Calu3 (cell line): ENCODE measurements at regions not wholly inside any gene's neighbourhood (a gene's known extent, or its start where the extent isn't known, plus 50 kb on each side); places are given as distances from the start of the nearest gene placed in this dataset.

Experiments
- BruUV-seq: library from RNA; stranded (reverse); fragments of 400-500 nt; replicated peaks from 2 replicates; lab custom pipeline; 2021; lab: Mats Ljungman, UMichigan
- CTCF ChIA-PET: fragments of 300-600 bp; sonication (Branson Sonifier 250); formaldehyde crosslinking; loops from one replicate; lab custom pipeline; 2022; ENCODE audit warnings: antibody characterized with exemption; lab: Charles Lee
- DNase-seq: peaks from one replicate; pipeline ENCODE4 v3.0.0; 2022
- H3K27ac Mint-ChIP-seq: one replicate; pipeline ENCODE4 v1.8.0; 2022; ENCODE audit warnings: mixed read lengths; ENCODE audit not compliant: unreplicated experiment
- H3K27me3 Mint-ChIP-seq: one replicate; pipeline ENCODE4 v1.8.0; 2022; ENCODE audit warnings: mixed read lengths; ENCODE audit not compliant: unreplicated experiment
- H3K36me3 Mint-ChIP-seq: one replicate; pipeline ENCODE4 v1.8.0; 2022; ENCODE audit warnings: mild to moderate bottlenecking, moderate library complexity, mixed read lengths; ENCODE audit not compliant: insufficient read depth, unreplicated experiment
- H3K4me1 Mint-ChIP-seq: one replicate; pipeline ENCODE4 v1.8.0; 2022; ENCODE audit warnings: mild to moderate bottlenecking, low read depth, mixed read lengths; ENCODE audit not compliant: unreplicated experiment
- H3K4me3 Mint-ChIP-seq: one replicate; pipeline ENCODE4 v1.8.0; 2022; ENCODE audit warnings: mild to moderate bottlenecking, low read depth, moderate library complexity, mixed read lengths; ENCODE audit not compliant: unreplicated experiment
- H3K9me3 Mint-ChIP-seq: one replicate; pipeline ENCODE4 v1.8.0; 2022; ENCODE audit warnings: low read depth, mixed read lengths; ENCODE audit not compliant: unreplicated experiment
- CTCF ChIP-seq: fragments of 200-600 bp; IDR thresholded peaks from one replicate; pipeline ENCODE4 v1.8.0; 2022; ENCODE audit warnings: antibody characterized with exemption; ENCODE audit not compliant: unreplicated experiment
- intact Hi-C: fragments of 100-400 bp; cut with micrococcal nuclease; formaldehyde crosslinking; loops from one replicate; pipeline ENCODE4 v1.10.0; 2022; ENCODE audit not compliant: unreplicated experiment

DNA sequence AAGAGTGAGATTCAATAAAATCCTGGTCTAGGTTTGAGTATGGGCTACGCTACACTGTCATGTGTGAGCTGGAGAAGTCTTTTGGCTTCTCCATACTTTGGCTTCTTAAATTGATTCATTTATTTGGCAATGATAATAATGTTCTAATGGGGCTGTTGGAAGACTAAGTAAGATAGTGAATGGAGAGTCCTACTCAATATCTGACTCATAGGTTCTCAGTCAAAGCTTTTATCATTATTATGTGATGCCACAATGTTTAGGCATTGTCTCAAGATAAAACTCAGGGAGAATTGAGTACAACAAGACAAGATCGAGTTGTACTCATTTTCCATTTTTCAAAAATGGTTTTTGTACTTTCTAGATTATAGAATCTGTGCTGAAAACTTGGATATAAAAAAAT, 92.5 kb upstream of the VEGFC start:
- no peak for TF ChIP-seq CTCF
- DNase-seq = no peak
- Mint-ChIP-seq H3K4me1 (no peaks in the 10 kb centered on the region), H3K27me3 (no peaks in the 10 kb centered on the region), H3K36me3 (no peaks in the 10 kb centered on the region), H3K9me3 (peaks cover 2% of the 10 kb centered on the region), H3K4me3 (no peak overlapping the region), H3K27ac (no peak overlapping the region)
- CTCF ChIA-PET = no interaction called here
- no TSS peak for BruUV-seq
- intact Hi-C loops = no loop called here

DNA sequence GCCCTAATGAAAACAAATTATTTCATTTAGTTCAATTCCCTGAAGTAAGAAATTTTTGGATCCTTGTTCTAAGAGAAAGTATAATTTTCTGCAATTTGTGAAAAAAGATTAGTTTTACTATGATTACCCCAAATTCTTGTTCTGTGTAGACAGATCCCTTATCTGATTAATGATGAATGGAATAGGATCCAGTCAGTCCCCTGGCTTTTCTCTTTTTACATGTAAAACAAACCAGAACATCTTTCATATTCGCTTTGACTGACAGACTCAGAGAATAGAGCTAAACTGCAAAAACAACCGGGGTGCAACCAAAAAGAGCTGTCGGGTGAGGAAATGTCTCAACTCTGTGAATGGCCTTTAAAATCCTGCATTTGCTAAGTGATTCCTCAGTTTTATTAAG, 93.4 kb upstream of the VEGFC start:
- BruUV-seq = no TSS peak
- CTCF ChIA-PET = interaction anchor here (0.6 kb wide), 1 partner anchor 10 kb away, joined by 3 read pairs; no protein-coding TSS in a partner anchor
- intact Hi-C loops = no loop called here
- H3K4me1 Mint-ChIP-seq = no peaks in the 10 kb centered on the region
- no peak overlapping the region for H3K4me3 Mint-ChIP-seq
- no peaks in the 10 kb centered on the region for H3K36me3 Mint-ChIP-seq
- no peak for DNase-seq
- H3K27me3 Mint-ChIP-seq = no peaks in the 10 kb centered on the region
- H3K9me3 Mint-ChIP-seq = peaks cover 2% of the 10 kb centered on the region
- no peak for TF ChIP-seq CTCF
- no peak overlapping the region for H3K27ac Mint-ChIP-seq

DNA sequence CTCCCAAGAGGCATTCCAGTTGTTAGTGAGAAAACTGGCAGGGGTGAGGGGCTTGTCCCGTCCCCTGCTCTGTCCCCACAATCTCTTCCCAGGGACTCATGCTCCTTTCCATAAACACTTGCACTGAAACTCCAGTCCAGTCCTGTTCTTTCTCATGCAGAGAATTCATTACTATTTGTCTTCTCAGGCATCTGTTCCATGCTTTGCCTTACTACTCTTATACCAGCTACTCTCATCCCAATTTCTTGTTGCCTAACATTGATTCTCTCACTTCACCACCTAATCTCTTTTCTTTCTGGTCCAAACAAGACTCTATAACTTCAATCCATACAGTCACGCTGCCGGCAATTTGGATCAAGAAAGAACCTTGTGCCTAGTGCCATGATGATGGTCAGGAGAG, 97.1 kb upstream of the VEGFC start:
- no peak overlapping the region for H3K4me3 Mint-ChIP-seq
- H3K27ac Mint-ChIP-seq = no peak overlapping the region
- H3K27me3 Mint-ChIP-seq = no peaks in the 10 kb centered on the region
- CTCF ChIA-PET = no interaction called here
- no peaks in the 10 kb centered on the region for H3K36me3 Mint-ChIP-seq
- no peak for TF ChIP-seq CTCF
- BruUV-seq = no TSS peak
- peaks cover 2% of the 10 kb centered on the region for H3K9me3 Mint-ChIP-seq
- DNase-seq = no peak
- no peaks in the 10 kb centered on the region for H3K4me1 Mint-ChIP-seq
- intact Hi-C loops = no loop called here

GRCh38 chr4:176894498-176894897, 101.8 kb upstream of the VEGFC start:
- Mint-ChIP-seq H3K4me1 (no peaks in the 10 kb centered on the region), H3K4me3 (no peak overlapping the region), H3K36me3 (no peaks in the 10 kb centered on the region), H3K27me3 (no peaks in the 10 kb centered on the region), H3K27ac (no peak overlapping the region), H3K9me3 (no peaks in the 10 kb centered on the region)
- BruUV-seq = no TSS peak
- TF ChIP-seq CTCF = no peak
- no peak for DNase-seq
- intact Hi-C loops = no loop called here
- CTCF ChIA-PET = no interaction called here
